NT2/D1 (cell line): ENCODE measurements at regions not wholly inside any gene's neighbourhood (a gene's known extent, or its start where the extent isn't known, plus 50 kb on each side); places are given as distances from the start of the nearest gene placed in this dataset.

Experiments
- DNase-seq: peaks from one replicate; pipeline ENCODE4 v3.0.0-alpha.2; 2011; ENCODE audit warnings: low read depth, low spot score
- H3K27me3 ChIP-seq: 2 replicates; pipeline ENCODE4 v1.6.0; 2011; ENCODE audit warnings: mild to moderate bottlenecking; ENCODE audit not compliant: insufficient read length, insufficient read depth
- H3K36me3 ChIP-seq: 2 replicates; pipeline ENCODE4 v1.6.1; 2011; ENCODE audit warnings: mild to moderate bottlenecking, low read length, mixed read lengths; ENCODE audit not compliant: insufficient read depth, insufficient read length
- H3K4me1 ChIP-seq: 2 replicates; pipeline ENCODE4 v1.5.1; 2011; ENCODE audit not compliant: insufficient read depth, insufficient read length
- H3K4me3 ChIP-seq: 2 replicates; pipeline ENCODE4 v1.5.1; 2011; ENCODE audit warnings: low read depth; ENCODE audit not compliant: insufficient read length
- H3K9ac ChIP-seq: 2 replicates; pipeline ENCODE4 v1.6.0; 2011; ENCODE audit warnings: low read depth; ENCODE audit not compliant: insufficient read length
- H3K9me3 ChIP-seq: 2 replicates; pipeline ENCODE4 v1.5.1; 2011; ENCODE audit warnings: mild to moderate bottlenecking, low read length; ENCODE audit not compliant: insufficient read depth
- SUZ12 ChIP-seq: IDR thresholded peaks from 2 replicates; pipeline ENCODE4 v1.6.1; 2011; ENCODE audit not compliant: insufficient read length, insufficient read depth; ENCODE audit errors: extremely low read depth
- YY1 ChIP-seq: IDR thresholded peaks from 2 replicates; pipeline ENCODE4 v1.6.1; 2011; ENCODE audit not compliant: insufficient read length, insufficient read depth
- ZNF274 ChIP-seq: IDR thresholded peaks from 2 replicates; pipeline ENCODE4 v1.6.1; 2011; ENCODE audit warnings: mild to moderate bottlenecking, low read depth, low read length

GRCh38 chr1:234716908-234717375, 107.0 kb upstream of the IRF2BP2 start:
- H3K9me3 ChIP-seq: no peaks in the 10 kb centered on the region

DNA sequence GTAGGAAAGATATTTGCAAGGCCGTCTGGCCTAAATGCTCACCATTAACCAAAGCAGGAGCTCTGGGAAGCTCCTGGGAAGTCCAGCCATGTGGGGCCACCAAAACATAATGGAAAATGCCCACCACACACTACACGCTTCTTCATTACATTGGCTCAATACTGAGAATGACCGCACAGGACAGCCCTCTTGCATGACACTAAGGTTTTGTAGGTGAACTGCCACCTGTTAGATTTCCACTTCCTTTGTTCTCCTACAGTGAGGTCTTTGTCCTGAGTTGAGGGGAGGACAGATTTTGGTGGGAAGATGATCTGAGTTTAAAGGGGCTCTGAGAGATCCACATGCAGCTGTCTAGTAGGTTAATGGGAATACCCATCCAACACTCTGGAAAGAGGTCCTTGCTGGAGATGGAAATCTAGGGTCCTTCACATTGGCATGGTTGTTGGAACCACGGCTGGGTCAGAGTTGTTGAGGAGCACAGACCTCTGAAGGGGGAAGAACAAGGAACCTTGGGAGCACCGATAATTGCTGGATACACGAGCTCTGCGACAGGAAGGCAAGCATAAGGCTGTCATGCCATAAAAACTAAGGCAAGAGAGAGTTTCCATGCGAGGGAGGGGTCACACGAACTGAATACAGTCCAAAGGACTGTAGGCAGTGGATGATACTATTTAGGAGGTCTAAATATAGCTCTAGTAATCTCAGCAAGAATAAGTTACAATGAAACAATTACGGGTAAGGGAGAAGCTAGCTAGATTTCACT, 105.5 kb upstream of the IRF2BP2 start:
- Histone ChIP-seq H3K9me3 (no peaks in the 10 kb centered on the region), H3K27me3 (no peaks in the 10 kb centered on the region), H3K9ac (no peak overlapping the region), H3K36me3 (no peaks in the 10 kb centered on the region), H3K4me3 (no peak overlapping the region), H3K4me1 (no peaks in the 10 kb centered on the region)
- DNase-seq: no peak
- TF ChIP-seq SUZ12: no peak
- no peak for TF ChIP-seq ZNF274
- TF ChIP-seq YY1: no peak

More at GRCh38 chr1:234716908-234717375, 107.0 kb upstream of the IRF2BP2 start:
- no peak for DNase-seq
- Histone ChIP-seq H3K9ac (no peak overlapping the region), H3K36me3 (no peaks in the 10 kb centered on the region), H3K27me3 (no peaks in the 10 kb centered on the region), H3K4me3 (no peak overlapping the region), H3K4me1 (no peaks in the 10 kb centered on the region)
- TF ChIP-seq YY1: no peak

- Histone ChIP-seq H3K9me3 (0 out of 2 replicates have a peak, but pooled peaks cover 1% of the 10 kb centered on the region), H3K36me3 (no peaks in the 10 kb centered on the region), H3K4me1 (no peaks in the 10 kb centered on the region), H3K9ac (no peak overlapping the region), H3K4me3 (no peak overlapping the region), H3K27me3 (no peaks in the 10 kb centered on the region)
- DNase-seq: no peak
- TF ChIP-seq SUZ12 (no peak), YY1 (no peak), ZNF274 (no peak)
These were observed 103.9 kb upstream of the IRF2BP2 start for GRCh38 chr1:234713859-234714258.

DNA sequence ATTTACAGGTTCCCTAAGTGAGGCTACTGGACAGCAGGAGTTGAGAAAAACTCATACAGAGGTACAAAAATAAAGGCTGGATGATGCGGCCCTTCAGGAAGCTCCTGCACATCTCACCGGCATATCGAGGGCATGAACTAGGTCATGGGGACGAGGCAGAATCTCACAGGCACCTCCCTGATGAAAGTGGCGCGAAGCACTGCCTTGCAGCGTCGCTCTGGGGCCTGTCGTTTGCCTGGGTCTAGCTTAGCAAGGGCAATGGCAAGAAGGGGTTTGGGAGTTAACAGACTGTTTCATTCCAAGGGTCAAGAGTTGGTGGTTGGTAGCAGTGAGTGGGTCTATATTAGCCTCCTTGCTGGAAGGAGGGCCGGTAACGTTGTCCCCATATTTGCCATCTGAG, 103.5 kb upstream of the IRF2BP2 start:
- H3K9ac ChIP-seq: no peak overlapping the region
- DNase-seq: no peak
- H3K4me3 ChIP-seq: no peak overlapping the region
- no peaks in the 10 kb centered on the region for H3K27me3 ChIP-seq
- H3K9me3 ChIP-seq: 0 out of 2 replicates have a peak, but pooled peaks cover 5% of the 10 kb centered on the region
- no peaks in the 10 kb centered on the region for H3K4me1 ChIP-seq
- TF ChIP-seq ZNF274 (no peak), YY1 (no peak), SUZ12 (no peak)
- no peaks in the 10 kb centered on the region for H3K36me3 ChIP-seq

- no peak for DNase-seq
- no peaks in the 10 kb centered on the region for H3K36me3 ChIP-seq
- H3K4me3 ChIP-seq: no peak overlapping the region
- no peak overlapping the region for H3K9ac ChIP-seq
- H3K9me3 ChIP-seq: 0 out of 2 replicates have a peak, but pooled peaks cover 7% of the 10 kb centered on the region
- TF ChIP-seq SUZ12 (no peak), YY1 (no peak), ZNF274 (no peak)
- no peaks in the 10 kb centered on the region for H3K4me1 ChIP-seq
- no peaks in the 10 kb centered on the region for H3K27me3 ChIP-seq
These were observed 102.9 kb upstream of the IRF2BP2 start for GRCh38 chr1:234712891-234713305.

GRCh38 chr1:234710936-234711724, 101.2 kb upstream of the IRF2BP2 start:
- Histone ChIP-seq H3K4me1 (no peaks in the 10 kb centered on the region), H3K36me3 (no peaks in the 10 kb centered on the region), H3K4me3 (no peak overlapping the region), H3K27me3 (no peaks in the 10 kb centered on the region), H3K9me3 (0 out of 2 replicates have a peak, but pooled peaks cover 7% of the 10 kb centered on the region), H3K9ac (no peak overlapping the region)
- DNase-seq: no peak
- no peak for TF ChIP-seq SUZ12
- TF ChIP-seq ZNF274: no peak
- TF ChIP-seq YY1: no peak

DNA sequence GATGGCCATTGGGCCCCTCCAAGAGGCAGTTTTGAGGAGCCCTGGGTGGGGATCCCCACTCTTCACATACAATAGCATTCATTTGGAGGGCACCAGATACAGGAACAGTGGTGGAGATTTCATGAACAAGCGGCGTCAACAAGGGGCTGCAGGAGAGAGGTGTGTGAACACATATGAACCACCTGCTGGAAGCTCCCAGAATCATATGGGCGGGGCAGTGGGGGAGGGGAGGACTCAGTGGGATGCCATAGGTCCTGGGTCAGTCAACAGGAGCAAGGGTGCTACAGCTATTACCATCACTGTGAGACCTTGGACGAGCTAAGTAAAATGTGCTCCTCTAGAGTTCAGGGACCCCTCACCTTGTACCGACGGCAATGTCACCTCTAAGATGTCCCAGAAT, 100.4 kb upstream of the IRF2BP2 start:
- no peaks in the 10 kb centered on the region for H3K27me3 ChIP-seq
- H3K9me3 ChIP-seq: 0 out of 2 replicates have a peak, but pooled peaks cover 7% of the 10 kb centered on the region
- H3K9ac ChIP-seq: no peak overlapping the region
- H3K4me3 ChIP-seq: no peak overlapping the region
- no peaks in the 10 kb centered on the region for H3K36me3 ChIP-seq
- TF ChIP-seq ZNF274: no peak
- TF ChIP-seq YY1: no peak
- TF ChIP-seq SUZ12: no peak
- no peaks in the 10 kb centered on the region for H3K4me1 ChIP-seq
- DNase-seq: no peak
